ENCODE measurements at regions not wholly inside any gene's neighbourhood (a gene's known extent, or its start where the extent isn't known, plus 50 kb on each side); places are given as distances from the start of the nearest gene placed in this dataset.

GRCh38 chr2:18178736-18179349 is 300.4 kb downstream of the KCNS3 start:
- H3K27ac ChIP-seq, result no peak overlapping the region
- no peak for TF ChIP-seq ZFX (IDR thresholded peaks at IDR 0.05; ENCODE audit: borderline replicate concordance)
- TF ChIP-seq, protein P1, sequence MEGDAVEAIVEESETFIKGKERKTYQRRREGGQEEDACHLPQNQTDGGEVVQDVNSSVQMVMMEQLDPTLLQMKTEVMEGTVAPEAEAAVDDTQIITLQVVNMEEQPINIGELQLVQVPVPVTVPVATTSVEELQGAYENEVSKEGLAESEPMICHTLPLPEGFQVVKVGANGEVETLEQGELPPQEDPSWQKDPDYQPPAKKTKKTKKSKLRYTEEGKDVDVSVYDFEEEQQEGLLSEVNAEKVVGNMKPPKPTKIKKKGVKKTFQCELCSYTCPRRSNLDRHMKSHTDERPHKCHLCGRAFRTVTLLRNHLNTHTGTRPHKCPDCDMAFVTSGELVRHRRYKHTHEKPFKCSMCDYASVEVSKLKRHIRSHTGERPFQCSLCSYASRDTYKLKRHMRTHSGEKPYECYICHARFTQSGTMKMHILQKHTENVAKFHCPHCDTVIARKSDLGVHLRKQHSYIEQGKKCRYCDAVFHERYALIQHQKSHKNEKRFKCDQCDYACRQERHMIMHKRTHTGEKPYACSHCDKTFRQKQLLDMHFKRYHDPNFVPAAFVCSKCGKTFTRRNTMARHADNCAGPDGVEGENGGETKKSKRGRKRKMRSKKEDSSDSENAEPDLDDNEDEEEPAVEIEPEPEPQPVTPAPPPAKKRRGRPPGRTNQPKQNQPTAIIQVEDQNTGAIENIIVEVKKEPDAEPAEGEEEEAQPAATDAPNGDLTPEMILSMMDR (IDR thresholded peaks at IDR 0.05), result peak; percentile 92

- no peak overlapping the region for H3K27ac ChIP-seq
- TF ChIP-seq, protein P1 (IDR thresholded peaks at IDR 0.05), result no peak
- TF ChIP-seq ZFX (IDR thresholded peaks at IDR 0.05; ENCODE audit: borderline replicate concordance), result no peak
These were observed 298.3 kb downstream of the KCNS3 start for GRCh38 chr2:18176679-18177215.

GRCh38 chr2:18172607-18173006 is 294.1 kb downstream of the KCNS3 start:
- H3K27ac ChIP-seq, result no peak overlapping the region

GRCh38 chr2:18171191-18172139 is 293.0 kb downstream of the KCNS3 start:
- TF ChIP-seq, protein P1 (IDR thresholded peaks at IDR 0.05), result no peak
- TF ChIP-seq ZFX (IDR thresholded peaks at IDR 0.05; ENCODE audit: borderline replicate concordance), result no peak
- H3K27ac ChIP-seq, result no peak overlapping the region

More at GRCh38 chr2:18172607-18173006, 294.1 kb downstream of the KCNS3 start:
- TF ChIP-seq, protein P1 (IDR thresholded peaks at IDR 0.05), result no peak
- TF ChIP-seq ZFX (IDR thresholded peaks at IDR 0.05; ENCODE audit: borderline replicate concordance), result no peak

DNA sequence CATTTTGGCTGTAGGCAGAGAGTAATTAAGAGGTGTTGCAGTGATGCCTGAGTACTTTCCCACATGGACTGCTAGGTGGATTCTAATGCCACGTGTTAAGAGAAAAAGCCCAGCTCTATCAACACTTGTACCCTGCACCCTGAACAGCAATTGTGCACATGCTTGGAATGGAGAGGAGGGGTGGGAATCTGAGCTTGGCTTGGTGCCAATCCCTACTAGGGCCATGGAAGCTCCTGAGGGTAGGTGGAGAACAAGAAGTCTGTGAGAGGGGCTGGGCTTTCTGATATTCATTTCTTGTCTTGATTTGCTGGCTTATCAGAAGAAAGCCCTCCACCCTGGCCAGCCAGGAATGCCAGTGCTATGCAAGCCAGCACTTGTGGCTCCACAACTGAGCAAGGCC is 292.2 kb downstream of the KCNS3 start:
- TF ChIP-seq, protein P1 (IDR thresholded peaks at IDR 0.05), result no peak
- TF ChIP-seq ZFX (IDR thresholded peaks at IDR 0.05; ENCODE audit: borderline replicate concordance), result no peak

GRCh38 chr2:18169893-18170175 is 291.4 kb downstream of the KCNS3 start:
- no peak overlapping the region for H3K27ac ChIP-seq
- TF ChIP-seq, protein P1 (IDR thresholded peaks at IDR 0.05), result no peak
- no peak for TF ChIP-seq ZFX (IDR thresholded peaks at IDR 0.05; ENCODE audit: borderline replicate concordance)

More for the DNA sequence above, 292.2 kb downstream of the KCNS3 start:
- H3K27ac ChIP-seq, result no peak overlapping the region
